ENCODE measurements at regions not wholly inside any gene's neighbourhood (a gene's known extent, or its start where the extent isn't known, plus 50 kb on each side); places are given as distances from the start of the nearest gene placed in this dataset.

DNA sequence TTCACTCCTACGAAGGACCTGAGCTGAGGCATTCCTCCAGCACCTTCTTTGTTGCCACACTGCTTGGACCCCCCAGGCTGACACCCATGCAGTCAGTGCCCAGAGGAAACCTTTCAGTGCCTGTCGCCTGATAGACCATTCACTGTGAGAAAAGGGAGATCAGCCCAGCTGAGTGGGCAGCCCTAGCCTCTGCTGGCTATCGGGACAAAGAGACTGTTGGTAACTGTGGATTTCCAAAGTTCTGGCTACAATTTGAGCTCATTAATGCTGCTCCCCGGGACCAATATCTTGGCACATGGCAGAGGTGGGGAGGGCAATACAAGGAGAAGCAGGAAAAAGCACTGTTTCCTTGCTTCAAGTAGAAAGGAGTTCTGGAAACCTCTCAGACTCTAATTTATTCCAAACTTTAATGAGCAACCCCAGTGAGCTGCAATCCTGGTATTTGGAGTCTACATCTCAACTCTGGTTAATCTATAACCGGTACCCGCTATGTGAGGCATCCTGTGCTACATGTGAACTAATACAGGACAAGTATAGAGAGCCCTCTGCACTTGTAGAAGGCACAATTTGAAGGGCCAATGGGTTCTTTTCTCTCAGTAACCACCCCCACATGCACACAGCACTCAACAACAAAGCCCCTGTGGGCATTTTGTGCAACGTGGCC is 200.7 kb upstream of the NCAM1 start:
- CTCF ChIA-PET, result no interaction called here
- no peak for TF ChIP-seq FOXM1 (IDR thresholded peaks at IDR 0.05; ENCODE audit: borderline replicate concordance)
- no peak for TF ChIP-seq SP1 (IDR thresholded peaks at IDR 0.05)
- no peak for TF ChIP-seq TARDBP (IDR thresholded peaks at IDR 0.05)
- TF ChIP-seq, protein P1, sequence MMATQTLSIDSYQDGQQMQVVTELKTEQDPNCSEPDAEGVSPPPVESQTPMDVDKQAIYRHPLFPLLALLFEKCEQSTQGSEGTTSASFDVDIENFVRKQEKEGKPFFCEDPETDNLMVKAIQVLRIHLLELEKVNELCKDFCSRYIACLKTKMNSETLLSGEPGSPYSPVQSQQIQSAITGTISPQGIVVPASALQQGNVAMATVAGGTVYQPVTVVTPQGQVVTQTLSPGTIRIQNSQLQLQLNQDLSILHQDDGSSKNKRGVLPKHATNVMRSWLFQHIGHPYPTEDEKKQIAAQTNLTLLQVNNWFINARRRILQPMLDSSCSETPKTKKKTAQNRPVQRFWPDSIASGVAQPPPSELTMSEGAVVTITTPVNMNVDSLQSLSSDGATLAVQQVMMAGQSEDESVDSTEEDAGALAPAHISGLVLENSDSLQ (IDR thresholded peaks at IDR 0.05), result no peak
- no peak for TF ChIP-seq FOXA1 (IDR thresholded peaks at IDR 0.05)
- no peak for TF ChIP-seq HDGF (IDR thresholded peaks at IDR 0.05; ENCODE audit: borderline replicate concordance)
- no peak for TF ChIP-seq BHLHE40 (IDR thresholded peaks at IDR 0.05; ENCODE audit: borderline replicate concordance)
- TF ChIP-seq L3MBTL2 (conservative IDR thresholded peaks at IDR 0.05), result no peak
- no peak for TF ChIP-seq LEF1 (IDR thresholded peaks at IDR 0.05; ENCODE audit: borderline replicate concordance)
- no peak for TF ChIP-seq ELF4 (IDR thresholded peaks at IDR 0.05)
- TF ChIP-seq NFRKB (IDR thresholded peaks at IDR 0.05), result no peak
- TF ChIP-seq CTBP1 (IDR thresholded peaks at IDR 0.05; ENCODE audit: borderline replicate concordance), result no peak
- TF ChIP-seq FOXK2 (IDR thresholded peaks at IDR 0.05), result no peak
- TF ChIP-seq ZNF384 (IDR thresholded peaks at IDR 0.05), result no peak
- no peak for TF ChIP-seq SUZ12 (IDR thresholded peaks at IDR 0.05)
- no peak for TF ChIP-seq ARNT (IDR thresholded peaks at IDR 0.05)
- POLR2A ChIA-PET, result no interaction called here
- no peak for DNase-seq (ENCODE audit: extremely low spot score)

DNA sequence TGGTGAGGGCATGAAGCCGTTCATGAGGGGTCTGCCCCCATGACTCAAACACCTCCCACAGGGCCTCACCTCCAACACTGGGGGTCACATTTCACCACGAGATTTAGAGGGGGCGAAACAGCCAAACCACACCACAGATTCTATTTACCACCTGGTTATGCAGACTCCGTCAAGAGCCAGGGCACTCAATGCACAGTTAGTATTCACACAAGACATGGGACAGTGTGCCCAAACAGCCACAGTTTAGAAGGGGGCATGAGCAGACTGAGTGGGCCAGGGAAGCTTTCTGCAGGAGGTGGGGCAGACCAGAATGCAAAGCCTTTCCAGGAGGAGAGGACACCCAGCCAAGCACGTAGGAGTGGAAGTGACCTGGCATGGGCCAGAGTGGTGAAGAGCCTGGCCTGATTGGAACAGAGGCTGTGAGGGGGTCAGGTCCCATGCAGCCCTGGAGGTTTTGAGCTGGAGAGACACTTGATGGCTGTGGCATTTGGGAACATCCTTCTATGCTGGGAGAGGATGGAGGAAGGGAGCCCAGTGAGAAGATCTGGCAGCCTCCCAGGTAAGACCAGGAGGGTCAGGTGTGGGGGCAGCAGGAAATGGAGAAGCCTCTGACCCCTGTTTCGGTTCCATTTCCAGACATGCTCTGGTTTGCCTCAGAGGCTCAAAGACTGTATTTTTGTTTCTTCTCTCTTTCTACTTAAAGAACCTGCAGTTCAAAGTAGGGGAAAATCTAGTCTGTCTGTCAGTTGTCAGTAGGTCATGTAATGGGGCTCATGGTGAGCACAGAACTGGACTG is 199.1 kb upstream of the NCAM1 start:
- no peak for DNase-seq (ENCODE audit: extremely low spot score)
- TF ChIP-seq SUZ12 (IDR thresholded peaks at IDR 0.05) (no peak), SP1 (IDR thresholded peaks at IDR 0.05) (no peak), ARNT (IDR thresholded peaks at IDR 0.05) (no peak), TARDBP (IDR thresholded peaks at IDR 0.05) (no peak), FOXK2 (IDR thresholded peaks at IDR 0.05) (no peak), CTBP1 (IDR thresholded peaks at IDR 0.05; ENCODE audit: borderline replicate concordance) (no peak), FOXA1 (IDR thresholded peaks at IDR 0.05) (no peak), ELF4 (IDR thresholded peaks at IDR 0.05) (no peak), HDGF (IDR thresholded peaks at IDR 0.05; ENCODE audit: borderline replicate concordance) (no peak), NFRKB (IDR thresholded peaks at IDR 0.05) (no peak), ZNF384 (IDR thresholded peaks at IDR 0.05) (no peak), LEF1 (IDR thresholded peaks at IDR 0.05; ENCODE audit: borderline replicate concordance) (no peak)
- TF ChIP-seq, protein P1 (IDR thresholded peaks at IDR 0.05), result no peak
- POLR2A ChIA-PET, result no interaction called here
- CTCF ChIA-PET, result no interaction called here

DNA sequence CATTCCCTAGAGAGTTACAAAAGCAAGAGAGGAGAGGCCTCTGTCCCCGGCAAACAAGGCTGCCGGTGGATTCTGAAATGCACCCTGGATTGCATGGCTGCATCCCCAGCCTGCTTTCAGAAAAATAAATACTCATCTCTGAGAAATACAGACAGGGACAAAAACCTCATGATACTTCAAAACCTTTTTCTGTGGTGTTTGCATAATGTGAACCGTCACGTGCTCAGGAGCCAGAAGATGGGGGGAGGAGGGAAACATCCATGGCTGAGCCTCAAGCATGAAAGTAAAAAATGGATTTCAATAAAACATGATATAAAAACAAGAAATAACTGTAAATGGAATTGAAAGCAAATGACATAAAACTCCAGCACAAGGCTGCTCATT is 198.5 kb upstream of the NCAM1 start:
- no peak for DNase-seq (ENCODE audit: extremely low spot score)
- POLR2A ChIA-PET, result no interaction called here
- CTCF ChIA-PET, result no interaction called here
- TF ChIP-seq HDGF (IDR thresholded peaks at IDR 0.05; ENCODE audit: borderline replicate concordance) (no peak), LEF1 (IDR thresholded peaks at IDR 0.05; ENCODE audit: borderline replicate concordance) (no peak), ZNF384 (IDR thresholded peaks at IDR 0.05) (no peak), SUZ12 (IDR thresholded peaks at IDR 0.05) (no peak), L3MBTL2 (conservative IDR thresholded peaks at IDR 0.05) (no peak), NFRKB (IDR thresholded peaks at IDR 0.05) (no peak)

DNA sequence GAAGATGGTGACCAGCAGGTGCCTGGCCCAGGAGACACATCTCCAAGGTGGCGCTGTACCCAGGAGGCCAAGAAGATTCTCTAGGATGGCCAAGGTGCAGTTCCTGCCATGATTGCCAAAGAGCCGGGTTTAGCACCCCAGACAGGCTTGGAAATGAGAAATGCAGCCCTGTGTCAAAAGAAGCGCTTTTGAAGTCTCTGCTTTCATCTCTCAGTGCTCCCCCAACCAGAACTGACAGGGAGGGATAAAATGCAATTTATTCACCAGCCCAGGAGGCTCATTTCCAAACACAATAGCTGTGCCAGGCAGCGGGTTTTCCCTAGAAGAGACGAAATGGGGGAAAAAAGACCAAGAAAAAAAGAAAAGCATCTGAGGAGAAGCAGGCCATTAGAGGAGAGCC is 195.9 kb upstream of the NCAM1 start:
- ChIA-PET CTCF (no interaction called here), POLR2A (no interaction called here)
- TF ChIP-seq FOXA1 (IDR thresholded peaks at IDR 0.05) (no peak), ARNT (IDR thresholded peaks at IDR 0.05) (no peak), L3MBTL2 (conservative IDR thresholded peaks at IDR 0.05) (no peak), TARDBP (IDR thresholded peaks at IDR 0.05) (no peak), NFRKB (IDR thresholded peaks at IDR 0.05) (no peak), ZNF384 (IDR thresholded peaks at IDR 0.05) (no peak), BHLHE40 (IDR thresholded peaks at IDR 0.05; ENCODE audit: borderline replicate concordance) (no peak), CTBP1 (IDR thresholded peaks at IDR 0.05; ENCODE audit: borderline replicate concordance) (no peak), LEF1 (IDR thresholded peaks at IDR 0.05; ENCODE audit: borderline replicate concordance) (no peak), FOXK2 (IDR thresholded peaks at IDR 0.05) (no peak)
- DNase-seq (ENCODE audit: extremely low spot score), result no peak

DNA sequence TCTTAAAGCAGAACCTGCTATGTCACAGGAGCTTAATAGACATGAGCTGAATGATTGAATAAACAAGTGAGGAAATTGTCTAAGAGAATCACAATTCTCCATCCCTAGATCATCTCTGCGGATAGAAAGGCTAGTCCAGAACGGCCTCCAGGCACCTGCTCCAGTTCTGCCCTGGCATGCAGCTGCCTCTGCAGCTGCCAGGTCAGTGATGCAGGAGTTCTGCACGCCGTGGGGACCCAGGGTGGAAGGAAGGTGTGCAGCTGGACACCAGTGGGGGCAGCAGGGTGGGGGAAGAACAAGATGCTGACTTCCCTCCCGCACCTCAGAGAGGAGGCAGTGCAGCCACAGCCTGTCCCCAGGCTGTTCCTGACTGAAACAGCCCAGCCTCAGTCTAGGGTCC is 192.1 kb upstream of the NCAM1 start:
- no peak for TF ChIP-seq ARNT (IDR thresholded peaks at IDR 0.05)
- TF ChIP-seq ELF4 (IDR thresholded peaks at IDR 0.05), result no peak
- no peak for TF ChIP-seq SP1 (IDR thresholded peaks at IDR 0.05)
- TF ChIP-seq FOXA1 (IDR thresholded peaks at IDR 0.05), result no peak
- no peak for TF ChIP-seq FOXM1 (IDR thresholded peaks at IDR 0.05; ENCODE audit: borderline replicate concordance)
- TF ChIP-seq HDGF (IDR thresholded peaks at IDR 0.05; ENCODE audit: borderline replicate concordance), result no peak
- TF ChIP-seq LEF1 (IDR thresholded peaks at IDR 0.05; ENCODE audit: borderline replicate concordance), result no peak
- TF ChIP-seq, protein P1 (IDR thresholded peaks at IDR 0.05), result no peak
- TF ChIP-seq FOXK2 (IDR thresholded peaks at IDR 0.05), result no peak
- no peak for TF ChIP-seq TARDBP (IDR thresholded peaks at IDR 0.05)
- TF ChIP-seq ZNF384 (IDR thresholded peaks at IDR 0.05), result no peak
- TF ChIP-seq L3MBTL2 (conservative IDR thresholded peaks at IDR 0.05), result no peak
- no peak for TF ChIP-seq SUZ12 (IDR thresholded peaks at IDR 0.05)
- no peak for TF ChIP-seq NFRKB (IDR thresholded peaks at IDR 0.05)
- POLR2A ChIA-PET, result no interaction called here
- CTCF ChIA-PET, result interaction anchor here (1.0 kb wide), 1 partner anchor 26 kb away, joined by 3 read pairs; no protein-coding TSS in a partner anchor
- DNase-seq (ENCODE audit: extremely low spot score), result no peak

DNA sequence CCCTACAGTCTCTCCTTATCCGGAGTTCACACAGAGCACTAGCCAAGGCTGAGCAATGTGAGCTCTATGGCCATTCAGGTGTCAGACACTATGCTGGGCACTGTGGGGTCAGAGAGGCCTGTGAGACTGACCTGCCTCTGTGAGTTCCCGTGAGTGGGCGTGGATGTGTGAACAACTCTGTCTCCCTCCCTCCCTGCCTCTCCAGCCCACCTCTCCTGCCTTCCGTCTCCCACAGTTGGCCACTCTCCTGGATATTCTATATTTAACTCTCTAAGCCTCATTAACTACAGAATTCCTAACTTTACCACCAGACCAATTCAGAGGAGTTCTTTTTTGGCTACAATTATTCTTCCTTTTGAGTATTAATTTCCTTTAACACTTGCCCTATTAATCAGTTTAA is 191.6 kb upstream of the NCAM1 start:
- CTCF ChIA-PET, result no interaction called here
- TF ChIP-seq BHLHE40 (IDR thresholded peaks at IDR 0.05; ENCODE audit: borderline replicate concordance) (no peak), SP1 (IDR thresholded peaks at IDR 0.05) (no peak), CTBP1 (IDR thresholded peaks at IDR 0.05; ENCODE audit: borderline replicate concordance) (no peak), SUZ12 (IDR thresholded peaks at IDR 0.05) (no peak), FOXK2 (IDR thresholded peaks at IDR 0.05) (no peak), L3MBTL2 (conservative IDR thresholded peaks at IDR 0.05) (no peak), TARDBP (IDR thresholded peaks at IDR 0.05) (no peak), ARNT (IDR thresholded peaks at IDR 0.05) (no peak), FOXM1 (IDR thresholded peaks at IDR 0.05; ENCODE audit: borderline replicate concordance) (no peak), HDGF (IDR thresholded peaks at IDR 0.05; ENCODE audit: borderline replicate concordance) (no peak), ELF4 (IDR thresholded peaks at IDR 0.05) (no peak), ZNF384 (IDR thresholded peaks at IDR 0.05) (no peak), NFRKB (IDR thresholded peaks at IDR 0.05) (no peak)
- TF ChIP-seq, protein P1 (IDR thresholded peaks at IDR 0.05), result no peak
- POLR2A ChIA-PET, result no interaction called here
- DNase-seq (ENCODE audit: extremely low spot score), result no peak
